Panc1 (cell line): ENCODE measurements at regions not wholly inside any gene's neighbourhood (a gene's known extent, or its start where the extent isn't known, plus 50 kb on each side); places are given as distances from the start of the nearest gene placed in this dataset.

ENCODE experiments used
- ATAC-seq: fragments of 200-7000 bp; cut with Tn5 transposase; 2 replicates; pipeline ENCODE4 v1.9.1; 2020; ENCODE audit warnings: mild to moderate bottlenecking, moderate library complexity
- BruUV-seq: library from RNA; stranded (reverse); fragments of 400-500 nt; replicated peaks from 2 replicates; lab custom pipeline; 2021; lab: Mats Ljungman, UMichigan
- CTCF ChIA-PET: fragments of 300-600 bp; sonication (Branson Sonifier 250); formaldehyde crosslinking; loops from one replicate; lab custom pipeline; 2022; ENCODE audit warnings: antibody characterized with exemption; lab: Charles Lee
- POLR2A ChIA-PET: fragments of 300-600 bp; sonication (Branson Sonifier 250); formaldehyde crosslinking; loops from one replicate; lab custom pipeline; 2022; ENCODE audit warnings: antibody characterized with exemption; lab: Charles Lee
- DNase-seq: peaks from one replicate; pipeline ENCODE4 v3.0.0-alpha.2; 2010; ENCODE audit warnings: low read depth, low spot score
- H3K27ac ChIP-seq: 2 replicates; pipeline ENCODE4 v1.5.1; 2011; ENCODE audit warnings: mild to moderate bottlenecking, low read length, inconsistent platforms
- H3K27me3 ChIP-seq: fragments of 200-500 bp; sonication (Bioruptor generic); 2 replicates; pipeline ENCODE4 v1.6.0; 2014; ENCODE audit warnings: low read length, inconsistent platforms; ENCODE audit not compliant: control insufficient read depth, insufficient read depth
- H3K36me3 ChIP-seq: fragments of 200-500 bp; sonication (Bioruptor generic); 2 replicates; pipeline ENCODE4 v1.5.1; 2014; ENCODE audit warnings: inconsistent platforms, mild to moderate bottlenecking, low read length, moderate library complexity; ENCODE audit not compliant: control insufficient read depth, insufficient read depth
- H3K4me1 ChIP-seq: 2 replicates; pipeline ENCODE4 v1.5.1; 2011; ENCODE audit warnings: inconsistent platforms, mild to moderate bottlenecking, low read length, moderate library complexity; ENCODE audit not compliant: control insufficient read depth, insufficient read depth
- H3K4me3 ChIP-seq, 2 experiments: 2 replicates each; pipeline ENCODE4 v1.5.1; 2011 to 2012; ENCODE audit warnings: low read depth in 2 of 2, low read length in 2 of 2, mild to moderate bottlenecking in 2 of 2, inconsistent platforms in 1 of 2, moderate library complexity in 1 of 2
- H3K9me3 ChIP-seq: fragments of 200-500 bp; sonication (Bioruptor generic); 2 replicates; pipeline ENCODE4 v1.5.1; 2014; ENCODE audit warnings: low read depth, mild to moderate bottlenecking, inconsistent platforms, low read length, moderate library complexity; ENCODE audit not compliant: control insufficient read depth, insufficient read depth
- CTCF ChIP-seq: fragments of 450-650 bp; IDR thresholded peaks from 2 replicates; pipeline ENCODE4 v1.5.1; 2017; ENCODE audit warnings: mild to moderate bottlenecking
- POLR2AphosphoS5 ChIP-seq: IDR thresholded peaks from 2 replicates; pipeline ENCODE4 v1.6.1; 2012; ENCODE audit warnings: mild to moderate bottlenecking, low read depth, low read length, moderate library complexity
- REST ChIP-seq, 2 experiments: IDR thresholded peaks; 2 replicates each; pipeline ENCODE4 v1.6.1; 2011 to 2012; ENCODE audit warnings: low read depth in 2 of 2, control low read depth in 1 of 2, low read length in 1 of 2, mild to moderate bottlenecking in 1 of 2, moderate library complexity in 1 of 2; ENCODE audit not compliant: insufficient read depth in 1 of 2
- SIN3A ChIP-seq: IDR thresholded peaks from 2 replicates; pipeline ENCODE4 v1.6.1; 2012; ENCODE audit warnings: low read depth, mild to moderate bottlenecking, low read length, moderate library complexity, borderline replicate concordance; ENCODE audit not compliant: insufficient read depth
- TCF7L2 ChIP-seq: IDR thresholded peaks from 2 replicates; pipeline ENCODE4 v1.6.1; 2011; ENCODE audit warnings: mild to moderate bottlenecking, low read depth, low read length, inconsistent platforms
- in situ Hi-C: cut with HindIII; loops from 2 replicates; pipeline ENCODE4 v1.10.0; 2016; ENCODE audit warnings: low sequenced_read_pairs, low pct_unique_long_range_greater_than_20kb
- intact Hi-C: fragments of 100-400 bp; cut with micrococcal nuclease; formaldehyde crosslinking; loops from one replicate; pipeline ENCODE4 v1.10.0; 2022; ENCODE audit not compliant: unreplicated experiment

- Histone ChIP-seq H3K36me3 (no peaks in the 10 kb centered on the region), H3K27me3 (no peaks in the 10 kb centered on the region), H3K4me1 (no peaks in the 10 kb centered on the region), H3K27ac (no peak overlapping the region), H3K9me3 (no peaks in the 10 kb centered on the region), H3K4me3 (no peak overlapping the region)
- TF ChIP-seq CTCF (no peak), TCF7L2 (no peak), SIN3A (no peak), REST (IDR thresholded peaks at IDR 0.05; ENCODE audit: insufficient read depth in 1 of 2, low read depth in 2 of 2, low read length in 1 of 2) (no peak), POLR2AphosphoS5 (no peak)
- intact Hi-C loops (no loop called here), in situ Hi-C loops (no loop called here)
- no peak for ATAC-seq
- no TSS peak for BruUV-seq
- no peak for DNase-seq
- ChIA-PET POLR2A (no interaction called here), CTCF (no interaction called here)
These were observed 128.3 kb upstream of the MOCS2 start for GRCh38 chr5:53237876-53238275.

GRCh38 chr5:53239301-53239990 is 129.9 kb upstream of the MOCS2 start:
- Histone ChIP-seq H3K36me3 (no peaks in the 10 kb centered on the region), H3K4me1 (no peaks in the 10 kb centered on the region), H3K9me3 (no peaks in the 10 kb centered on the region), H3K27me3 (no peaks in the 10 kb centered on the region), H3K27ac (no peak overlapping the region), H3K4me3 (no peak overlapping the region)
- no peak for ATAC-seq
- intact Hi-C loops = no loop called here
- in situ Hi-C loops = no loop called here
- no peak for DNase-seq
- CTCF ChIA-PET = no interaction called here
- TF ChIP-seq SIN3A = no peak
- TF ChIP-seq TCF7L2 = no peak
- no peak for TF ChIP-seq POLR2AphosphoS5
- no peak for TF ChIP-seq CTCF
- no peak for TF ChIP-seq REST (IDR thresholded peaks at IDR 0.05; ENCODE audit: insufficient read depth in 1 of 2, low read depth in 2 of 2, low read length in 1 of 2)
- BruUV-seq = no TSS peak
- POLR2A ChIA-PET = no interaction called here
